NB4 (cell line): ENCODE measurements at regions not wholly inside any gene's neighbourhood (a gene's known extent, or its start where the extent isn't known, plus 50 kb on each side); places are given as distances from the start of the nearest gene placed in this dataset.

Source experiments
- MYC ChIP-seq: IDR thresholded peaks from 2 replicates; pipeline ENCODE4 v1.6.1; 2011; ENCODE audit warnings: low read depth, low read length
- POLR2A ChIP-seq: IDR thresholded peaks from 2 replicates; pipeline ENCODE4 v1.6.1; 2011; ENCODE audit warnings: mild to moderate bottlenecking; ENCODE audit not compliant: insufficient read length; ENCODE audit errors: extremely low read depth
- TF ChIP-seq, protein P1 (sequence below): IDR thresholded peaks from one replicate; pipeline ENCODE4 v1.5.1; 2012; ENCODE audit warnings: low read depth, low read length
- TF ChIP-seq, protein P2 (sequence below): IDR thresholded peaks from 2 replicates; pipeline ENCODE4 v1.6.1; 2011; ENCODE audit warnings: low read depth, low read length

DNA sequence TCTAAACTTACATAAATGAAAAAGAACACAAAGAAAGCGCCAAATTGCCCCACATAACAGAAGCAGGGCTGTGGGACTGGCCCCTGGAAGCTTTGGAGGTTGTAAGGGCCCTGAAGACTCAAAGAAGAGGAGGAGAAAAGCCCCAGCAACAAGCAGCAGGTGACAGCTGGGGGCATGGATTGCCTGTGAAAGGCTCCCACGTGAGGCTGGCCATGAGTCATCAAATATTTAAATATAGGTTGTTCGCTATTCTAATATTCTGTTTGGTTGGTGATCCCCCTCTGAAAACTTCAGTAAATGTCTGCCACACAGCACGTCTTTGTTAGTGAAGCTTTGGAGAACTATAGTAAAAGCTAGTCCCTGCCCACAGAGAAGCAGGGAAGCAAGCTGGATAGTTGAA, 132.4 kb downstream of the MREG start:
- TF ChIP-seq, protein P1, sequence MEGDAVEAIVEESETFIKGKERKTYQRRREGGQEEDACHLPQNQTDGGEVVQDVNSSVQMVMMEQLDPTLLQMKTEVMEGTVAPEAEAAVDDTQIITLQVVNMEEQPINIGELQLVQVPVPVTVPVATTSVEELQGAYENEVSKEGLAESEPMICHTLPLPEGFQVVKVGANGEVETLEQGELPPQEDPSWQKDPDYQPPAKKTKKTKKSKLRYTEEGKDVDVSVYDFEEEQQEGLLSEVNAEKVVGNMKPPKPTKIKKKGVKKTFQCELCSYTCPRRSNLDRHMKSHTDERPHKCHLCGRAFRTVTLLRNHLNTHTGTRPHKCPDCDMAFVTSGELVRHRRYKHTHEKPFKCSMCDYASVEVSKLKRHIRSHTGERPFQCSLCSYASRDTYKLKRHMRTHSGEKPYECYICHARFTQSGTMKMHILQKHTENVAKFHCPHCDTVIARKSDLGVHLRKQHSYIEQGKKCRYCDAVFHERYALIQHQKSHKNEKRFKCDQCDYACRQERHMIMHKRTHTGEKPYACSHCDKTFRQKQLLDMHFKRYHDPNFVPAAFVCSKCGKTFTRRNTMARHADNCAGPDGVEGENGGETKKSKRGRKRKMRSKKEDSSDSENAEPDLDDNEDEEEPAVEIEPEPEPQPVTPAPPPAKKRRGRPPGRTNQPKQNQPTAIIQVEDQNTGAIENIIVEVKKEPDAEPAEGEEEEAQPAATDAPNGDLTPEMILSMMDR = no peak
- TF ChIP-seq POLR2A (no peak), MYC (no peak)
- TF ChIP-seq, protein P2, sequence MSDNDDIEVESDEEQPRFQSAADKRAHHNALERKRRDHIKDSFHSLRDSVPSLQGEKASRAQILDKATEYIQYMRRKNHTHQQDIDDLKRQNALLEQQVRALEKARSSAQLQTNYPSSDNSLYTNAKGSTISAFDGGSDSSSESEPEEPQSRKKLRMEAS = no peak
